Stomach (tissue), 8 donors: ENCODE measurements at regions not wholly inside any gene's neighbourhood (a gene's known extent, or its start where the extent isn't known, plus 50 kb on each side); places are given as distances from the start of the nearest gene placed in this dataset.
A peak's percentile ranks its signal among the peaks of the same experiment; 100 is the strongest.

Experiments used
- DNase-seq, 2 donors: peaks; one replicate each; pipeline versions ENCODE4 v3.0.0 to v3.0.0-alpha.2; 2013 to 2019
- H3K27ac ChIP-seq, 5 donors: fragments of 200-600 bp in 4 of 5; sonication (generic) in 4 of 5; one replicate each; pipeline ENCODE4 v1.5.1; 2013 to 2019; ENCODE audit warnings: mild to moderate bottlenecking in 1 of 5, moderate library complexity in 1 of 5
- H3K27me3 ChIP-seq, 3 donors: fragments of 200-600 bp; sonication (generic); one replicate each; pipeline ENCODE4 v1.5.1; 2017 to 2019; ENCODE audit warnings: mixed run types in 1 of 3
- H3K36me3 ChIP-seq, 4 donors: fragments of 200-600 bp; sonication (generic); 1 replicate in 3 of 4; 2 replicates in 1 of 4; pipeline ENCODE4 v1.5.1; 2016 to 2019
- H3K4me1 ChIP-seq, 4 donors: fragments of 200-600 bp; sonication (generic); one replicate each; pipeline ENCODE4 v1.5.1; 2016 to 2019
- H3K4me3 ChIP-seq, 4 donors: fragments of 200-600 bp; sonication (generic) in 3 of 4; one replicate each; pipeline ENCODE4 v1.5.1; 2016 to 2019; ENCODE audit warnings: mild to moderate bottlenecking in 1 of 4
- H3K9me3 ChIP-seq, 4 donors: fragments of 200-600 bp; sonication (generic); one replicate each; pipeline ENCODE4 v1.5.1; 2016 to 2019
- EP300 ChIP-seq: sonication (generic); formaldehyde crosslinking; IDR thresholded peaks from one replicate; pipeline ENCODE4 v1.6.1; 2017; ENCODE audit warnings: antibody characterized with exemption
- POLR2A ChIP-seq, 4 donors: fragments of 450-650 bp; IDR thresholded peaks; one replicate each; pipeline ENCODE4 v1.6.1; 2016; ENCODE audit warnings: antibody characterized with exemption in 4 of 4, control low read depth in 2 of 4, mild to moderate bottlenecking in 1 of 4, moderate library complexity in 1 of 4
- POLR2AphosphoS5 ChIP-seq, 3 donors: sonication (generic); formaldehyde crosslinking; IDR thresholded peaks; one replicate each; pipeline ENCODE4 v1.6.1; 2016; ENCODE audit warnings: antibody characterized with exemption in 3 of 3
- WGBS, 5 donors: extraction: QIAGEN DNeasy Blood & Tissue Kit in 3 of 5; methylation state at CpG; one replicate each; pipeline versions ENCODE4 v1.1.5 to v1.1.7; 2013 to 2018; 5-methylcytosine and 5-hydroxymethylcytosine counted together
- intact Hi-C: fragments of 100-400 bp; cut with DNase I; formaldehyde crosslinking; loops from one replicate; pipeline ENCODE4 v1.15.1; 2023; ENCODE audit warnings: low total_unique reads
- TF ChIP-seq, protein P1 (sequence below), 7 experiments: fragments of 450-650 bp in 4 of 7; fragments of 200-600 bp in 3 of 7; sonication (generic) in 3 of 7; IDR thresholded peaks; one replicate each; pipeline ENCODE4 v1.5.1; 2016 to 2019; ENCODE audit warnings: antibody characterized with exemption in 7 of 7, control low read depth in 2 of 7, mild to moderate bottlenecking in 1 of 7
- donor health status: healthy with polysubstance abuse.
- donor health status: Bipolar disorder and iron deficiency.
- donor health status: healthy.

DNA sequence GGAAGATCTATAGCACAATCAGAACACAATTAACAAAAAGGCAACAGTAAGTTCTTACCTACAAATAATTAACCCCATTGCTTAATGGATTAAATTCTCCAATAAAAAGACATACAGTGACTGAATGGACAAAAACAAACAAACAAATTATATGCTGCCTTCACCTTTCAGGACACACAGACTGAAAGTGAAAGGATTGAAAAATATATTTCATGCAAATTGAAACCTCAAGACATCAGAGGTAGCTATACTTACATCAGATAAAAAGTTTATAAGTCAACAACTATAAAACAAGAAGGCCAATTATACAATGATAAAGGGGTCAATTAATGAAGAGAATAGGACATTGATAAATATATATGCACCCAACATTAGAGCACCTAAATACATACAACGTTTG is 741.2 kb upstream of the FAM98A start:
- H3K27me3 ChIP-seq, result no peaks in the 10 kb centered on the region
- no peak overlapping the region for H3K4me3 ChIP-seq
- WGBS, 5 donors, result 42 to 67% (median 50%) methylated on average over 1 of the region's 1 CpG
- DNase-seq, result no peak
- TF ChIP-seq, protein P1, sequence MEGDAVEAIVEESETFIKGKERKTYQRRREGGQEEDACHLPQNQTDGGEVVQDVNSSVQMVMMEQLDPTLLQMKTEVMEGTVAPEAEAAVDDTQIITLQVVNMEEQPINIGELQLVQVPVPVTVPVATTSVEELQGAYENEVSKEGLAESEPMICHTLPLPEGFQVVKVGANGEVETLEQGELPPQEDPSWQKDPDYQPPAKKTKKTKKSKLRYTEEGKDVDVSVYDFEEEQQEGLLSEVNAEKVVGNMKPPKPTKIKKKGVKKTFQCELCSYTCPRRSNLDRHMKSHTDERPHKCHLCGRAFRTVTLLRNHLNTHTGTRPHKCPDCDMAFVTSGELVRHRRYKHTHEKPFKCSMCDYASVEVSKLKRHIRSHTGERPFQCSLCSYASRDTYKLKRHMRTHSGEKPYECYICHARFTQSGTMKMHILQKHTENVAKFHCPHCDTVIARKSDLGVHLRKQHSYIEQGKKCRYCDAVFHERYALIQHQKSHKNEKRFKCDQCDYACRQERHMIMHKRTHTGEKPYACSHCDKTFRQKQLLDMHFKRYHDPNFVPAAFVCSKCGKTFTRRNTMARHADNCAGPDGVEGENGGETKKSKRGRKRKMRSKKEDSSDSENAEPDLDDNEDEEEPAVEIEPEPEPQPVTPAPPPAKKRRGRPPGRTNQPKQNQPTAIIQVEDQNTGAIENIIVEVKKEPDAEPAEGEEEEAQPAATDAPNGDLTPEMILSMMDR (IDR thresholded peaks at IDR 0.05), result no peak
- TF ChIP-seq EP300, result no peak
- H3K4me1 ChIP-seq, result no peaks in the 10 kb centered on the region
- H3K27ac ChIP-seq, result no peak overlapping the region
- intact Hi-C loops, result no loop called here
- no peaks in the 10 kb centered on the region for H3K36me3 ChIP-seq
- no peaks in the 10 kb centered on the region for H3K9me3 ChIP-seq

DNA sequence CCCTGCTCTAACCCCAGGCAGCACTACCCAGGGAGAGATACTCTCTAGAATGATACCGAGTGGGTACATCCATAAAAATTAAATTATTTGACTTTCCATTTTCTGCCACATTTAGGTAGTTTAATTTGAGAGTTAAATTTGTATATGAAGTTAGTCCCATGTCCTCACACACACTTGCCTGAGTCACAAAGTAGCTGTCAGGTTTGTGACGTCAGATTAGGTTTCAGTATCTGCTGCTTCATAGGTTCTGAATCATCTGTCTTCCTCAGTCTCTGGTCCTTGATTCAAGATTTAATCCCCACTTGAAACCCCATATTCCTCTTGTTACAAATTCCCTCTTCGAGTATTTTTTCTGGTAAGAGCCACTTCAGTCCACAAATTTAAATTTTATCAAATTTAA is 738.6 kb upstream of the FAM98A start:
- intact Hi-C loops, result no loop called here
- H3K4me3 ChIP-seq, result no peak overlapping the region
- no peaks in the 10 kb centered on the region for H3K4me1 ChIP-seq
- H3K36me3 ChIP-seq, result no peaks in the 10 kb centered on the region
- no peak overlapping the region for H3K27ac ChIP-seq
- no peaks in the 10 kb centered on the region for H3K27me3 ChIP-seq
- H3K9me3 ChIP-seq, result no peaks in the 10 kb centered on the region
- WGBS, 5 donors, result 80 to 96% (median 92%) methylated on average over 3 of the region's 3 CpGs
- DNase-seq, result no peak
- no peak for TF ChIP-seq EP300
- TF ChIP-seq, protein P1 (IDR thresholded peaks at IDR 0.05), result no peak
- TF ChIP-seq POLR2AphosphoS5 (IDR thresholded peaks at IDR 0.05), result no peak
- TF ChIP-seq POLR2A (IDR thresholded peaks at IDR 0.05), result no peak

DNA sequence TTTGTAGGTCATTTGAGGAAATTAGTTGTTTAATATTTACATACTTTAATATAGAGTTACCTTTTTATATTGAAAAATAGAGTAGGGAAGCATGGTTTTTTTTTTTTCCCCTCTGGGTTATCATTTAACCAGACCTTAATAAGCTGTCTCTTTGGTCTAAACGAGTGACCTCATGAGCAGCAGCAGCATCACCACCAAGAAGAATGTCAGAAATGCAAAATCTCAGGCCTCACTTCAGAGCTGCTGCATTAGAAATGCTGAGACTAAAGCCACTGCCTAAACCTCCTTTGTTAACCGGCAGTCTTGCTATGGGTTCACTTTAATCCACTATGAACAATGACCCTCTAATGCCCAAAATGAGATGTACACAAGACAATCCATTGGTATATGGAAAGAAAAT is 733.7 kb upstream of the FAM98A start:
- H3K9me3 ChIP-seq, result no peaks in the 10 kb centered on the region
- 63 to 85% (median 72%) methylated on average over 2 of the region's 2 CpGs for WGBS, 5 donors
- H3K36me3 ChIP-seq, result no peaks in the 10 kb centered on the region
- no peaks in the 10 kb centered on the region for H3K4me1 ChIP-seq
- no peak for DNase-seq
- H3K27ac ChIP-seq, result no peak overlapping the region
- TF ChIP-seq POLR2A (IDR thresholded peaks at IDR 0.05), result no peak
- TF ChIP-seq EP300, result no peak
- TF ChIP-seq, protein P1 (IDR thresholded peaks at IDR 0.05), result no peak
- no peak for TF ChIP-seq POLR2AphosphoS5 (IDR thresholded peaks at IDR 0.05)
- intact Hi-C loops, result no loop called here
- no peaks in the 10 kb centered on the region for H3K27me3 ChIP-seq
- H3K4me3 ChIP-seq, result no peak overlapping the region

DNA sequence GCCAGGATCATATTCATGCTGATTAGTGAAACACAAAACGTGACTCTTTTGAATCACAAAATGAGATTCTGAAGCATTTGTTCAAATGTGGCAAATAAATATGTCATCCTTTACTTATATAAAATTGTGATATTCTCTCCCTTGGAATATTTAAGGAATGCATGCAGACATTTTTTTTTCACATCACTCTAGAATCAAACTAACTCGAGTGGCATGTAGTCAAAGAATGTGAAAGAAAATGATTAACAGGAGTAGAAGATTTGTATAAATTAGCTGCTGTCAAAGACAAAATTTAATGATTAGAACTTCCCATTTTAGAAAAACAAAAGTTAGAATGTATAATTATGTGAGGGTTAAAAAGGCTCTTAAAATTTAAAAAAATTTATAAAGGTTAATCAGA is 721.0 kb upstream of the FAM98A start:
- TF ChIP-seq POLR2A (IDR thresholded peaks at IDR 0.05) (no peak), EP300 (no peak)
- Histone ChIP-seq H3K36me3 (no peaks in the 10 kb centered on the region), H3K4me1 (no peaks in the 10 kb centered on the region), H3K9me3 (no peaks in the 10 kb centered on the region), H3K27ac (no peak overlapping the region), H3K4me3 (no peak overlapping the region), H3K27me3 (no peaks in the 10 kb centered on the region)
- intact Hi-C loops, result no loop called here
- WGBS, 5 donors, result 83 to 86% (median 85%) methylated on average over 2 of the region's 2 CpGs
- no peak for DNase-seq

DNA sequence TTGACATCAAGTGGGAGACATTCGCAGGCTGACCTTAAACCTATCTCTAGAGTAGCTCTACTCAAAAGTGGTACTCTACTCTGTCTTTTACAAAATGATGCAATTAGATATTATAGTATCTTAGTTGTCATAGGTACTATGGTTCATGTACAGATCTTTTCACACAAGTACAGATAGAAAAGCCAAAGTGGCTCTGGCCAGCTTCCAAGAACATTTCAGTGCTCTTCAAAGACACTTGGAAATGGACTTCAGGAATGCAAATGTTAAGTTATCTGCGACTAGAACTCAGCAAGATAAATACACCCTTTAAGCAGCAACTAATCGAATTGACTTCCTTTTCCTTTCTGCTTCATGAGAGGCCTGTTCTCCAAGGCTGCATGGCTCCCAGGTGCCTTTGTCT is 718.7 kb upstream of the FAM98A start:
- H3K9me3 ChIP-seq, result no peaks in the 10 kb centered on the region
- no peak for TF ChIP-seq POLR2AphosphoS5 (IDR thresholded peaks at IDR 0.05)
- TF ChIP-seq, protein P1 (IDR thresholded peaks at IDR 0.05), result no peak
- TF ChIP-seq POLR2A (IDR thresholded peaks at IDR 0.05), result no peak
- TF ChIP-seq EP300, result no peak
- 41 to 50% (median 45%) methylated on average over 3 of the region's 3 CpGs for WGBS, 5 donors
- intact Hi-C loops, result no loop called here
- no peaks in the 10 kb centered on the region for H3K36me3 ChIP-seq
- H3K4me1 ChIP-seq, result no peaks in the 10 kb centered on the region
- H3K27ac ChIP-seq, result no peak overlapping the region
- H3K27me3 ChIP-seq, result no peaks in the 10 kb centered on the region
- H3K4me3 ChIP-seq, result no peak overlapping the region
- peak in 1 of 2 donors; percentile 4 for DNase-seq
